Cortex of kidney (tissue), 1 donor: ENCODE measurements at regions not wholly inside any gene's neighbourhood (a gene's known extent, or its start where the extent isn't known, plus 50 kb on each side); places are given as distances from the start of the nearest gene placed in this dataset.
A peak's percentile ranks its signal among the peaks of the same experiment; 100 is the strongest.

ENCODE experiments used
- DNase-seq: peaks from one replicate; lab custom pipeline; 2025; lab: John Stamatoyannopoulos, UW

- DNase-seq = no peak
Measured at GRCh38 chr6:71396410-71396801, 107.8 kb downstream of the OGFRL1 start.

- no peak for DNase-seq
Measured at GRCh38 chr6:71399279-71399678, 110.7 kb downstream of the OGFRL1 start.

GRCh38 chr6:71400852-71401251 lies 112.2 kb downstream of the OGFRL1 start:
- DNase-seq = no peak

- no peak for DNase-seq
Measured at GRCh38 chr6:71402096-71402495, 113.5 kb downstream of the OGFRL1 start.

- no peak for DNase-seq
Measured at GRCh38 chr6:71403422-71404134, 115.0 kb downstream of the OGFRL1 start.

- DNase-seq = no peak
Measured at GRCh38 chr6:71404145-71404966, 115.7 kb downstream of the OGFRL1 start.

- DNase-seq = no peak
Measured at GRCh38 chr6:71404967-71405278, 116.3 kb downstream of the OGFRL1 start.

- no peak for DNase-seq
Measured at GRCh38 chr6:71405416-71405815, 116.8 kb downstream of the OGFRL1 start.

- no peak for DNase-seq
Measured at GRCh38 chr6:71406865-71407860, 118.6 kb downstream of the OGFRL1 start.

GRCh38 chr6:71408787-71409723 lies 120.4 kb downstream of the OGFRL1 start:
- DNase-seq = no peak

- no peak for DNase-seq
Measured at GRCh38 chr6:71410164-71410566, 121.6 kb downstream of the OGFRL1 start.

- no peak for DNase-seq
Measured at GRCh38 chr6:71410681-71411080, 122.1 kb downstream of the OGFRL1 start.

GRCh38 chr6:71411882-71412281 lies 123.3 kb downstream of the OGFRL1 start:
- no peak for DNase-seq

- no peak for DNase-seq
Measured at GRCh38 chr6:71412559-71413140, 124.0 kb downstream of the OGFRL1 start.

- no peak for DNase-seq
Measured at GRCh38 chr6:71414486-71414885, 125.9 kb downstream of the OGFRL1 start.

- DNase-seq = no peak
Measured at GRCh38 chr6:71419217-71420094, 130.8 kb downstream of the OGFRL1 start.

GRCh38 chr6:71420095-71420692 lies 131.6 kb downstream of the OGFRL1 start:
- DNase-seq = no peak

- peak; percentile 92 for DNase-seq
Measured at GRCh38 chr6:71420693-71421328, 132.2 kb downstream of the OGFRL1 start.

- no peak for DNase-seq
Measured at GRCh38 chr6:71421611-71422010, 133.0 kb downstream of the OGFRL1 start.
